Superior temporal gyrus (tissue), 1 donor: ENCODE measurements at regions not wholly inside any gene's neighbourhood (a gene's known extent, or its start where the extent isn't known, plus 50 kb on each side); places are given as distances from the start of the nearest gene placed in this dataset.

Experiments used
- DNase-seq: peaks from one replicate; pipeline ENCODE4 v3.0.0-alpha.2; 2016; ENCODE audit errors: extremely low spot score

GRCh38 chr9:108551030-108551841, 304.6 kb downstream of the ACTL7B start:
- DNase-seq = no peak

DNA sequence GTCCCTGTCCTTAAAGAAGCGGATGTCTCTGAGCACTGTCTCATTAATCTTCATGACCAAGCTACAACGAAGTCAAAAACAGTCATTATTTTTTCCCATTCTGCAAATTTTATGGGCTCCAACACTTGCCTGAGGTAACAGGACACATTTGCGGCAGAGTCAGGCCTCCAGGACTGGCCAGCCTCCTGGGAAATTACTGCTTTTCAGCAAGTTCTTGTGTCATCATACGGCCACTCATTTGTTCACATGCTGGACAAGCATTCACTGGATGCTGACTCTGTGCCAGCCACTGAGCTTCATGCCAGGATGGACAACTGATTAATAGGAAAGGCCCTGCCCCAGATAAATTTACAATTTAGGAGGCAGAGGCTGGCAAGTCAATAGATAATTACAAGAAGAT, 305.7 kb downstream of the ACTL7B start:
- DNase-seq = no peak

- DNase-seq = no peak
Observed at GRCh38 chr9:108549184-108549583, 306.6 kb downstream of the ACTL7B start.

DNA sequence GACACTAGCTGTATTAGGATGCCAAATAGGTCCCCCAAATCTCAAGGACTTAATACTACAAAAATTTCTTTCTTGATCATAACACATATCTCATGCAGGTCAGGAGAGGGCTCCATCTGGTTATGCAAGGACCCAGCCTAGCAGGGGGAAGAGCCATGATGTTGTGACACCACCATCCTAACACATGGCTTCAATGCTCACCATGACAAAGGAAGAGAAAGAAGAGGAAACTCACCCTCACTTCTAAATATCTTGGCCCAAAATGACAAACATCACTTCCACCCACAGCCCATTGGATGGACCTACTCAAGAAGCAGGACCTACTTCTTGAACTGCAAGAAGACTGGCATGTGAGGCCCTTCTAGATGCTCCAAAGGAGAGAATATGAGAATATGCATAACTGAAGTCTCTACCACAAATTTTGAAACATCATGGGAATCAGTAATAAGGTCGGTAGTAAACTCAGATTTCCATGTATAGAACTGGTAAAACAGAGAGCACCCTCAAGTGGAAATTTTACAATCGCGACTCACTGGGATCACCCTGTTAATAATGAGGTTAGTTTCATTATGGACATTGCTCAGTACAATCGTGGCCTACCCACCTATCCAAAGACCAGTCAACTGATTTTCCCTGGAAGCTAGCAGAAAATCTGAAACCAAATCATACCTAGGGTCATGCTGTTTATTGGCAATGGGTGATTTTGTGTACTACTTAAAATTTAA, 308.2 kb downstream of the ACTL7B start:
- DNase-seq = no peak

- no peak for DNase-seq
Observed at GRCh38 chr9:108546215-108546614, 309.6 kb downstream of the ACTL7B start.

- no peak for DNase-seq
Observed at GRCh38 chr9:108545436-108545835, 310.4 kb downstream of the ACTL7B start.

DNA sequence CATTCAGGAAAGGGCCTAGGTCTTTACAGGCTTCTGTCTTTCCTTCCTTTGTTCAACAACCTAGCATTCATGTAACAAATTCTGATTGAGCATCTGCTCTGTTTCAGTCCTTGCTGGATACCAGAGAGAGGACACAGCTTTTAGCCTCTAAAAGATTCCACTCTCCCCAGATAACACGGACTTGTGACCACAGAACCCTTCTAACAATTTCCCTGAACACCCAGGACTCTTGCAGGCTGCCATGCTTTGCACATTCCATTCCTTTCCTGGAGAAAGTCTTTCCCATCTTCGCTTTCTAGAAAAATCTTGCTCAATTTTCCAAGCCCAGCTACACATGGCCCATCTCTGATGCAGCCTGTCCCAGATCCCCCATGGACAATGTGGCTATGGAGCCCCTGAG, 310.9 kb downstream of the ACTL7B start:
- no peak for DNase-seq

DNA sequence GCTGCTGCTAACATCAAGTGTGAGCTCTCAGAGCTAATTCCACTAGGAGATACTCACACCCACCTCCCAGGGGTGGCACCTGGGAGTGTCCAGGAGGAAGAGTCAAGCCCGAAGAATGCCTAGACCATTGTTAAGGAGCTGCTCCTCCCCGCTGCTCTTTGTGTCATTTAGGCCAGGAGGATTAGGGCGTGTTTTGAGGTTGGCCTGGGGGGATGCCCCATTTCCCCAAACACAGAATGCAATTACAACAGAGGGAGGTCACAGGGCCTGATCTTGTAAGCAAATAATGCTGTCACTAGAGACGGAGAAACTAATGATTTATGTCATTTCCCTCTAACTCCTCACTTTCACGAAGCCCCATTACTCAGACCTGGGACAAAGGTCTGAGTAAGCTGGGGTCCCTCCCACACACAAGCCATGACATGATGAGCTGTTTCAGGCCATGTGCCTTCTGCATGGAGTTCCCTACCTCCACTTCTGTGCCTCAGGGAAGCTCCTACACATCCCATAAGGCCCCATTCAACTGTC, 312.5 kb downstream of the ACTL7B start:
- DNase-seq = no peak

DNA sequence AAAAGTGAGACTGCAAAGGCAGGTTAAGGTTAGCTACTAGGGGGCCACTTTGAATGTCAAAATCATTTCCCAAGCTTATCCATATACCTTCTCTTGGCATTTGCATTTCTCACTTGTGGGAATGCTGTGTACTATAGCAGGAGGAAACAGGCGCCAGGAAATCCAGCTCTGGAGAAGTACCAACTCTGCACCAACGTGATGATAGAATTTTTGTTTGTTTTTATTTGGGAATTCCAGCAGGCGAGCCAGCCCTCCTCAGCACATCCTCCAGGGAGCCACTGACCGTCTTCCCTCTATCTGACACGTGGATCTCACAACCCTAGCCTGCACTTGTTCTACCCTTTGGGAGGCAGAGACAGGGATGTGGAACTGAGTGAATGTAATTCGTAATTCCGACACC, 318.0 kb downstream of the ACTL7B start:
- DNase-seq = no peak

- DNase-seq = no peak
Observed at GRCh38 chr9:108536836-108537601, 318.8 kb downstream of the ACTL7B start.

DNA sequence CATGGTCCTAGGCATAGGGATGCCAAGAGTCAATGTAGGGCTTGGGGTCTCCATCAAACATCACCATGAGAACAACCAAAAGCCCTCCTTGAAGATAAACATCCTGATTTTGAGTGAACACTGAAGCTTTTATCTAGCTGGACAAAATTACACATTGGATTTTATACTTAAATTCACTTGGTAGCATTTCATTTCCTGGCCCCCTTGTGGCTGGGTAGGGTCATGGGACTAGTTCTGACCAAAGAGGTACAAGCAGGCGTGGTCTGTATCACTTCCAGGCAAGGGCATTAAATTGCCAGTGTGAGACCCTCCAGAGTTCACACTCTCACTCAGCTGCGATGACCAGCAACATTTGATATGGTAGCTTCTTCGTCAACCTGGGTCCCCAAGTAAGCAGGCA, 320.3 kb downstream of the ACTL7B start:
- DNase-seq = no peak

- no peak for DNase-seq
Observed at GRCh38 chr9:108534741-108535140, 321.0 kb downstream of the ACTL7B start.

DNA sequence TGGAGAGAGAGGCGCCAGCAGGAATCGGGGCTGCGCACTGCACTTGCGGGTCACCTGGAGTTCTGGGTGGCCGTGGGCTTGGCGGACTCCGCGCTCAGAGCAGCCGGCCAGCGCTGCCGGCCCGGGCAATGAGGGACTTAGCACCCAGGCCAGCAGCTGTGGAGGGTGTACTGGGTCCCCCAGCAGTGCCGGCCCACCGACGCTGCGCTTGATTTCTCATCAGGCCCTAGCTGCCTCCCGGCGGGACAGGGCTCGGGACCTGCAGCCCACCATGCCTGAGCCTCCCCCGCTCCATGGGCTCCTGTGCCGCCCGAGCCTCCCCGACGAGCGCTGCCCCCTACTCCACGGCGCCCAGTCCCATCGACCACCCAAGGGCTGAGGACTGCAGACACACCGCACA, 325.6 kb downstream of the ACTL7B start:
- DNase-seq = no peak

GRCh38 chr9:108528231-108528630, 327.6 kb downstream of the ACTL7B start:
- no peak for DNase-seq

GRCh38 chr9:108526518-108526917, 329.3 kb downstream of the ACTL7B start:
- no peak for DNase-seq

- DNase-seq = no peak
Observed at GRCh38 chr9:108525186-108525585, 330.6 kb downstream of the ACTL7B start.

- no peak for DNase-seq
Observed at GRCh38 chr9:108521063-108521590, 334.7 kb downstream of the ACTL7B start.

DNA sequence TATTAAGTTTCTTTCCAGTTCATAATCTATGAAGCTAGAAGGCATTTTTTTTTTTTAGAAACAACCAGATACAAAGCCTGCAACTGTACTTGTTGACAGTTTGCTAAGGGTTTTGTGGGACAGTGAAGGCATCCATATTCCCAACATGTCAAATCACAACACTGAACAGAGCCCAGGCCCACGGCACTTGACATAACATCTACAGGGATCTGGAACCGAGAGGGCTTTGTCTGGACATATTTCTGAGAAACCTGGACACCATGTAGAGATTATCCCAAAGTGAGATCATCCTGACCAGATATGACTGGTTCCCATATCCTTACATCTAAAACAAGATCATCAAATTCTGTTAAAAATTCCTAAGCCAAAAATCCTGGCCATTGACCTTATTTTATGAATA, 336.3 kb downstream of the ACTL7B start:
- DNase-seq = no peak

DNA sequence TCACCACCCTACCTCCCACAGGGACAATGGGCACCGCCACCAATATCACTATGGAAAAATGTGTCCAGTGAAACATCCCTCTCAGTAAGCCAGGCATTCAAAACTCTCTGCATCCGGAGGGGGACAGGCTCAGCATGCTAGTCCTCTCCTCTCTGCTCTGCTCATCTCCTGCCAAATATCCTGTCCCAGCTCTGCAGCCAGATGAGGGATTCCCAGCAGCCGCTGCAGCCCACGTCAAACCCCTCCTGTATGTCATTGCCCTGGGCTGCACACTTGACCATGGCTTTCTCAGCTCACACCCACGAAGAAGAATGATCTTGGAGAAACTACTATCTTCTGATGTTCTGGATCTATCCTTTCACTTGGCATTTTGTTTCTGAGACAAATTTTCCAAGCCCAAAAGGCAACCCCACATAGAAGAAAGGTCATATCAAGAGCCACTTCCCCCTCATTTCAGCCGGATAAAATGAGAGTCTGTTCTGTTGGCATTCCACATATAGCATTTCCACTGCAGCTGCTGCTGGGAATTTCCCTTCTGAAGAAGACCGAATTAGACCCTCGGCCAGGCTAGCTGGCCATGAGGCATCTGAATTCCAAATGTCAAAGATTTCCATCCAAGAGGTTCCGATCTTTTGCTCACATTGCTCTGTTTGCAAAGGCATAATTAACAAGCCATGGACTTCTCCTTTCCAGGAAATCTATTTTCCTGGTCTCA, 338.0 kb downstream of the ACTL7B start:
- DNase-seq = no peak

GRCh38 chr9:108516391-108516790, 339.4 kb downstream of the ACTL7B start:
- no peak for DNase-seq

DNA sequence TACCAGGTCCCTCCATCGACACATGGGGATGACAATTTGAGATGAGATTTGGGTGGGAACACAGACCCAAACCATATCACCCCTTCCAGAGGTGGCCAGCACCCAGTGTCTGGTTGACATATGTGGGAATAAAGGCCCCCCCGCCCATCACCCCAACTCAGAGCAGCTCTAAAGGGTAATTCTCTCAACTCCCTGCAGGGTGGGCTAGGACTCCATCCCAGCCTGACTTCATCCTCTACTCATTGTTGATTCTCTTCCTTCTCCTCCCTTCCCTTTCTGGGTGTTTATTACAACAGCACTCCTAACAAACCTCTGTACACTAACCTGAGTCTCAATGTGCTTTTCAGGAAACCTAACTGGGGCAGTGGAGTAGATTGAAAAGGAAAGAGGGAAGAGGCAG, 339.9 kb downstream of the ACTL7B start:
- no peak for DNase-seq
